Smooth muscle cell (in vitro differentiated cells): ENCODE measurements at regions not wholly inside any gene's neighbourhood (a gene's known extent, or its start where the extent isn't known, plus 50 kb on each side); places are given as distances from the start of the nearest gene placed in this dataset.

Source experiments
- DNase-seq: peaks from one replicate; lab custom pipeline; 2025; ENCODE audit not compliant: unreplicated experiment; lab: John Stamatoyannopoulos, UW
- H2AFZ ChIP-seq: fragments of 200-600 bp; sonication (generic); 2 replicates; pipeline ENCODE4 v1.6.0; 2016; ENCODE audit warnings: antibody characterized with exemption, low read depth, mild to moderate bottlenecking
- H3F3A ChIP-seq: fragments of 200-600 bp; sonication (generic); 2 replicates; pipeline ENCODE4 v1.6.0; 2017; ENCODE audit warnings: antibody characterized with exemption, low read depth
- H3K27ac ChIP-seq: fragments of 200-600 bp; sonication (generic); 2 replicates; pipeline ENCODE4 v1.5.1; 2016; ENCODE audit warnings: low read depth, mild to moderate bottlenecking
- H3K27me3 ChIP-seq: fragments of 200-600 bp; sonication (generic); 2 replicates; pipeline ENCODE4 v1.6.1; 2016; ENCODE audit warnings: low read depth, mild to moderate bottlenecking
- H3K36me3 ChIP-seq: fragments of 200-600 bp; sonication (generic); 2 replicates; pipeline ENCODE4 v1.5.1; 2016; ENCODE audit warnings: low read depth
- H3K4me1 ChIP-seq: fragments of 200-600 bp; sonication (generic); 2 replicates; pipeline ENCODE4 v1.5.1; 2016; ENCODE audit warnings: low read depth
- H3K4me2 ChIP-seq: fragments of 200-600 bp; sonication (generic); 2 replicates; pipeline ENCODE4 v1.6.0; 2016; ENCODE audit warnings: mild to moderate bottlenecking
- H3K4me3 ChIP-seq: fragments of 200-600 bp; sonication (generic); 2 replicates; pipeline ENCODE4 v1.5.1; 2016; ENCODE audit warnings: mild to moderate bottlenecking
- H3K79me2 ChIP-seq: fragments of 200-600 bp; sonication (generic); 2 replicates; pipeline ENCODE4 v1.6.0; 2016; ENCODE audit warnings: low read depth, mild to moderate bottlenecking
- H3K9ac ChIP-seq: fragments of 200-600 bp; sonication (generic); 2 replicates; pipeline ENCODE4 v1.6.0; 2016; ENCODE audit warnings: low read depth
- H3K9me3 ChIP-seq: fragments of 200-600 bp; sonication (generic); replicated peaks from 2 replicates; pipeline ENCODE4 v1.5.1; 2016; ENCODE audit warnings: low read depth
- H4K20me1 ChIP-seq: fragments of 200-600 bp; sonication (generic); 2 replicates; pipeline ENCODE4 v1.6.0; 2016; ENCODE audit warnings: low read depth
- WGBS: methylation state at CpG from one replicate; pipeline ENCODE4 v1.1.7; 2016; ENCODE audit warnings: low lambda C conversion rate; 5-methylcytosine and 5-hydroxymethylcytosine counted together
- TF ChIP-seq, protein P1 (sequence below): fragments of 200-600 bp; sonication (generic); IDR thresholded peaks from 2 replicates; pipeline ENCODE4 v1.5.1; 2017; ENCODE audit warnings: borderline replicate concordance, mild to moderate bottlenecking, antibody characterized with exemption; ENCODE audit not compliant: insufficient read depth, poor library complexity, severe bottlenecking

DNA sequence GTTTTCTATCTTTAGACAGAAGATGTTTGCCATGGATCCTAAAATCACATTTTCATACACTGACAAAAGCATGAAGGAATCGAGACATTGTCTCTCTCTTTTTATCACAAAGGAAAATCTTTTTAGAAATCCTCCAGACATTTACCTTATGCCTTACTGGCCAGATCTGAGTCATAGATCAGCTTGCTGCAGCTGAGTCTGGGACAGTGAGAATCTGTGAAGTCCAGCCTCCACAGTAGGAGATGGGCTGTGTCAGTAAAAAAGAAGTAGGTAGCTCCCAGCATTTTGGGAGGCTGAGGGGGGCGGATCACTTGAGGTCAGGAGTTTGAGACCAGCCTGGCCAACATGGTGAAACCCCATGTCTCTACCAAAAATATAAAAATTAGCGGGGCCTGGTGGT lies 333.4 kb upstream of the ZNF462 start:
- H3K79me2 ChIP-seq = no peaks in the 10 kb centered on the region
- WGBS = 66% methylated on average over 3 of the region's 3 CpGs
- no peak overlapping the region for H3K4me2 ChIP-seq
- TF ChIP-seq, protein P1, sequence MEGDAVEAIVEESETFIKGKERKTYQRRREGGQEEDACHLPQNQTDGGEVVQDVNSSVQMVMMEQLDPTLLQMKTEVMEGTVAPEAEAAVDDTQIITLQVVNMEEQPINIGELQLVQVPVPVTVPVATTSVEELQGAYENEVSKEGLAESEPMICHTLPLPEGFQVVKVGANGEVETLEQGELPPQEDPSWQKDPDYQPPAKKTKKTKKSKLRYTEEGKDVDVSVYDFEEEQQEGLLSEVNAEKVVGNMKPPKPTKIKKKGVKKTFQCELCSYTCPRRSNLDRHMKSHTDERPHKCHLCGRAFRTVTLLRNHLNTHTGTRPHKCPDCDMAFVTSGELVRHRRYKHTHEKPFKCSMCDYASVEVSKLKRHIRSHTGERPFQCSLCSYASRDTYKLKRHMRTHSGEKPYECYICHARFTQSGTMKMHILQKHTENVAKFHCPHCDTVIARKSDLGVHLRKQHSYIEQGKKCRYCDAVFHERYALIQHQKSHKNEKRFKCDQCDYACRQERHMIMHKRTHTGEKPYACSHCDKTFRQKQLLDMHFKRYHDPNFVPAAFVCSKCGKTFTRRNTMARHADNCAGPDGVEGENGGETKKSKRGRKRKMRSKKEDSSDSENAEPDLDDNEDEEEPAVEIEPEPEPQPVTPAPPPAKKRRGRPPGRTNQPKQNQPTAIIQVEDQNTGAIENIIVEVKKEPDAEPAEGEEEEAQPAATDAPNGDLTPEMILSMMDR = no peak
- no peak overlapping the region for H2AFZ ChIP-seq
- H3F3A ChIP-seq = no peaks in the 10 kb centered on the region
- no peak for DNase-seq
- no peak overlapping the region for H3K9ac ChIP-seq
- H3K4me1 ChIP-seq = no peaks in the 10 kb centered on the region
- H3K27ac ChIP-seq = peak overlapping the region; percentile 31
- H4K20me1 ChIP-seq = no peaks in the 10 kb centered on the region
- H3K27me3 ChIP-seq = no peaks in the 10 kb centered on the region
- no peaks in the 10 kb centered on the region for H3K36me3 ChIP-seq
- H3K9me3 ChIP-seq = no peaks in the 10 kb centered on the region
- no peak overlapping the region for H3K4me3 ChIP-seq

DNA sequence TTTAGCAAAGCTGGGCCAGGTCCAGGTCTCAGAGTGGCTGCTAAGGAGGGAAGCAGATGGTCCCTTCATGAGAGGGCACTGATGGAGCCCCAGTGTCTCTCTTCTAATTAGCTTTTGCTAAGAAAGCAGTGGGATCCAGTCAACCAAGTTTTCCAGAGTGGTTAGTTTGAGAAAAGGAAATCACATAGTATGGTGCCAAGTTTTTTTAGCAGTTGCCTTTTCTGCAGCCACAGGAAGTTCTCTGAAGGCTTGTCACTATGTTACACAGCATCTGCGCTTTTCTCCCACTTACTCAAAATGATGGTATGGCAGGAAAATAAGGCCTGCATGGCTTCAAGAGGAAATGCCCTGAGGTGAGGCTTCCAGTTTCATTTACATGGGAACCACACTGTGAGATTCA lies 331.5 kb upstream of the ZNF462 start:
- Histone ChIP-seq H3K9me3 (no peaks in the 10 kb centered on the region), H3K4me3 (no peak overlapping the region), H3K27me3 (no peaks in the 10 kb centered on the region), H3K4me2 (no peak overlapping the region), H2AFZ (no peak overlapping the region), H3K4me1 (peaks cover 9% of the 10 kb centered on the region), H3K9ac (no peak overlapping the region), H3K36me3 (no peaks in the 10 kb centered on the region), H4K20me1 (no peaks in the 10 kb centered on the region), H3K79me2 (no peaks in the 10 kb centered on the region), H3F3A (no peaks in the 10 kb centered on the region), H3K27ac (no peak overlapping the region)
- TF ChIP-seq, protein P1 = no peak
- DNase-seq = no peak
- WGBS = 100% methylated on average over 1 of the region's 1 CpG

DNA sequence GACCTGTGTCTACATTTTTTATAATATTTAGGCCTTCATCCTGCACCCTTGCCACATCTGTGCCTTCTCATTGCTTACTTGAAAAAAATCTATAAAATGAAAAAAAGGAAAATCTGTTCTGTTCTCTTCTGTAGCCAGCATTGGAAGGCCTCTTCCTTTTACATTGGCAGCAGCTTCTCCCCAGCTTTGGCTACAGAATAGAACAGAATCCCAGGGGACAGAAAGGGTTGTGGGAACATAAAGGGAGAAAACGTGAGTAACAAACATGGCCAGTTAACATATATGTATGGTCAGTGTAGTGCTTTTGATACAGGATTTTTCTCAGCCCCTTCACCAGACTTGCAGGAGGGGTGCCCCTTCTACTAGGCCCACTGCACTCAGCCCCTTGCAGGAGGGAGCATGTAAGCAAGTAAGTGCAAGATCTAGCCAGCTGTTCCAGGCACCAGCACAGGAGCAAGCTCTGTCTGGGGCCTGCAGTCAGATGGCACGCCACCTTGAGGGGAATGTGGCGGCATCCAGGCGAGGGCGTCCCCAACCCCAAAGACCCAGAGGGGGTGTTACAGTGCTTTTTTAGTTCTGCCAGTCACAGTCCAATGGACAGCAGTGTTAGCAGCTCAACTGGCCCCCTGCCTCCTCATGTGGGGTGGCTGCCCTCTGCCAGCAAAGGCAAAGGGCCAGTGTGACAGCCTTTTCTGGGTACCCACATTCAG lies 330.5 kb upstream of the ZNF462 start:
- H3K27me3 ChIP-seq = no peaks in the 10 kb centered on the region
- no peak overlapping the region for H3K4me2 ChIP-seq
- WGBS = 97% methylated on average over 5 of the region's 5 CpGs
- peaks cover 9% of the 10 kb centered on the region for H3K4me1 ChIP-seq
- H3K4me3 ChIP-seq = no peak overlapping the region
- no peak overlapping the region for H3K9ac ChIP-seq
- H3K27ac ChIP-seq = no peak overlapping the region
- no peaks in the 10 kb centered on the region for H3K36me3 ChIP-seq
- DNase-seq = no peak
- no peaks in the 10 kb centered on the region for H3F3A ChIP-seq
- TF ChIP-seq, protein P1 = no peak
- no peaks in the 10 kb centered on the region for H4K20me1 ChIP-seq
- no peaks in the 10 kb centered on the region for H3K9me3 ChIP-seq
- no peaks in the 10 kb centered on the region for H3K79me2 ChIP-seq
- no peak overlapping the region for H2AFZ ChIP-seq

DNA sequence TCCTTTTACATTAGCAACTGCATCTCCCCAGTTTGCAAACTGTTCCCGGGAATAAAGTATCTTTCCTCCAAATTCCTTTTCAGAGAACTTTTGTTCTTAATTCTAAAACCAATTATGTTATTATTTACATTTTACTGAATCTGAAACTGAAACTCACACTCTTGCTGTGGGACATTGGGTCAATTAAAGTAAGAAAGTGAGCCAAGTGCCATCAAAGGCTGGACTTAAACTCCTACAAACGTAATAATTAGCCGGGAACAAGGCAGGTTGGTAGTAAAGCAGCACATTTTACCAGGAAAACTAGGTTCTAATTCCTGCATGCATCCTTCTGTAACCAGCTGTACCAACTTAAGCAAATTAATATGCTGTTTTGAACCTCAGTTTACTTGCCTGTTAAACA lies 328.2 kb upstream of the ZNF462 start:
- Histone ChIP-seq H3K4me3 (no peak overlapping the region), H4K20me1 (no peaks in the 10 kb centered on the region), H3K4me2 (peak overlapping the region; percentile 19), H3K27me3 (no peaks in the 10 kb centered on the region), H3K9me3 (no peaks in the 10 kb centered on the region), H2AFZ (no peak overlapping the region), H3K36me3 (no peaks in the 10 kb centered on the region), H3K27ac (no peak overlapping the region), H3K9ac (no peak overlapping the region), H3F3A (no peaks in the 10 kb centered on the region), H3K4me1 (peaks cover 9% of the 10 kb centered on the region), H3K79me2 (no peaks in the 10 kb centered on the region)
- TF ChIP-seq, protein P1 = no peak
- DNase-seq = no peak
- WGBS = 87% methylated on average over 3 of the region's 3 CpGs
